NB4 (cell line): ENCODE measurements at regions not wholly inside any gene's neighbourhood (a gene's known extent, or its start where the extent isn't known, plus 50 kb on each side); places are given as distances from the start of the nearest gene placed in this dataset.
"Not testable (repeated sequence)": the region's sequence is repeated elsewhere in the genome, so short reads cannot be mapped to it uniquely, and the experiment has no call there.

Experiments used
- CTCF ChIP-seq: IDR thresholded peaks from one replicate; pipeline ENCODE4 v1.5.1; 2012; ENCODE audit warnings: low read depth, low read length
- MAX ChIP-seq: IDR thresholded peaks from 2 replicates; pipeline ENCODE4 v1.6.1; 2011; ENCODE audit warnings: low read depth, low read length

GRCh38 chr5:98546924-98547323 is 226.5 kb upstream of the RGMB start:
- not testable (repeated sequence) for TF ChIP-seq CTCF, MAX
